Thyroid gland (tissue), 4 donors: ENCODE measurements at regions not wholly inside any gene's neighbourhood (a gene's known extent, or its start where the extent isn't known, plus 50 kb on each side); places are given as distances from the start of the nearest gene placed in this dataset.

Experiments
- CTCF ChIP-seq, 6 experiments: fragments of 200-600 bp in 3 of 6; fragments of 450-650 bp in 3 of 6; sonication (generic) in 3 of 6; IDR thresholded peaks; one replicate each; pipeline ENCODE4 v1.5.1; 2016 to 2019; ENCODE audit warnings: antibody characterized with exemption in 6 of 6, mild to moderate bottlenecking in 2 of 6, inconsistent platforms in 1 of 6, moderate library complexity in 1 of 6
- POLR2A ChIP-seq, 2 donors: fragments of 450-650 bp; IDR thresholded peaks; one replicate each; pipeline ENCODE4 v1.6.1; 2017; ENCODE audit warnings: antibody characterized with exemption in 2 of 2, mild to moderate bottlenecking in 2 of 2, moderate library complexity in 1 of 2

- TF ChIP-seq CTCF (IDR thresholded peaks at IDR 0.05) (no peak), POLR2A (IDR thresholded peaks at IDR 0.05) (no peak)
These were observed 190.4 kb downstream of the MTRR start for GRCh38 chr5:8059337-8059736.
